Fibroblast of skin of left quadriceps (primary cell): ENCODE measurements at regions not wholly inside any gene's neighbourhood (a gene's known extent, or its start where the extent isn't known, plus 50 kb on each side); places are given as distances from the start of the nearest gene placed in this dataset.
"Not testable (repeated sequence)": the region's sequence is repeated elsewhere in the genome, so short reads cannot be mapped to it uniquely, and the experiment has no call there.

ENCODE experiments used
- DNase-seq, 2 experiments: peaks; one replicate each; pipeline ENCODE4 v3.0.0-alpha.2; 2013; ENCODE audit warnings: low read depth in 2 of 2

GRCh38 chr5:105931881-105932421 is 1738.8 kb downstream of the EFNA5 start:
- DNase-seq = peak; percentile 52 to 56

GRCh38 chr5:105929858-105930257 is 1740.9 kb downstream of the EFNA5 start:
- DNase-seq = no peak

- peak; percentile 69 to 70 for DNase-seq
Measured at GRCh38 chr5:105924366-105924765, 1746.4 kb downstream of the EFNA5 start.

- DNase-seq = no peak
Measured at GRCh38 chr5:105922574-105922973, 1748.2 kb downstream of the EFNA5 start.

- DNase-seq = no peak
Measured at GRCh38 chr5:105922080-105922479, 1748.7 kb downstream of the EFNA5 start.

- no peak for DNase-seq
Measured at GRCh38 chr5:105917189-105917588, 1753.5 kb downstream of the EFNA5 start.

- peak in 1 of 2 experiments; percentile 11 for DNase-seq
Measured at GRCh38 chr5:105907016-105907415, 1763.7 kb downstream of the EFNA5 start.

- no peak for DNase-seq
Measured at GRCh38 chr5:105905392-105905791, 1765.3 kb downstream of the EFNA5 start.

GRCh38 chr5:105903069-105903468 is 1767.7 kb downstream of the EFNA5 start:
- peak; percentile 20 to 28 for DNase-seq

- DNase-seq = no peak
Measured at GRCh38 chr5:105899726-105900125, 1771.0 kb downstream of the EFNA5 start.

GRCh38 chr5:105898183-105898582 is 1772.6 kb downstream of the EFNA5 start:
- no peak for DNase-seq

GRCh38 chr5:105885266-105885665 is 1785.5 kb downstream of the EFNA5 start:
- DNase-seq = peak; percentile 20 to 21

GRCh38 chr5:105882956-105883481 is 1787.7 kb downstream of the EFNA5 start:
- no peak for DNase-seq

- DNase-seq = no peak
Measured at GRCh38 chr5:105878402-105878801, 1792.3 kb downstream of the EFNA5 start.

- DNase-seq = no peak
Measured at GRCh38 chr5:105877592-105877991, 1793.1 kb downstream of the EFNA5 start.

GRCh38 chr5:105874316-105874715 is 1796.4 kb downstream of the EFNA5 start:
- no peak for DNase-seq

GRCh38 chr5:105872569-105873270 is 1798.0 kb downstream of the EFNA5 start:
- DNase-seq = no peak

- no peak for DNase-seq
Measured at GRCh38 chr5:105868038-105868780, 1802.5 kb downstream of the EFNA5 start.

GRCh38 chr5:105865834-105866233 is 1804.9 kb downstream of the EFNA5 start:
- no peak for DNase-seq

GRCh38 chr5:105859350-105859749 is 1811.4 kb downstream of the EFNA5 start:
- not testable (repeated sequence) for DNase-seq

- peak; percentile 32 to 37 for DNase-seq
Measured at GRCh38 chr5:105849701-105850100, 1821.0 kb downstream of the EFNA5 start.

GRCh38 chr5:105840800-105841199 is 1829.9 kb downstream of the EFNA5 start:
- DNase-seq = no peak

GRCh38 chr5:105836887-105837286 is 1833.8 kb downstream of the EFNA5 start:
- DNase-seq = peak in 1 of 2 experiments; percentile 18
